Fibroblast of pulmonary artery (primary cell): ENCODE measurements at regions not wholly inside any gene's neighbourhood (a gene's known extent, or its start where the extent isn't known, plus 50 kb on each side); places are given as distances from the start of the nearest gene placed in this dataset.

Source experiments
- DNase-seq: peaks from one replicate; pipeline ENCODE4 v3.0.0-alpha.2; 2010; ENCODE audit warnings: low read depth
- H3K4me3 ChIP-seq: replicated peaks from 2 replicates; pipeline ENCODE4 v1.5.1; 2011; ENCODE audit warnings: low read depth, mild to moderate bottlenecking, control low read depth, low read length, moderate library complexity
- TF ChIP-seq, protein P1 (sequence below): IDR thresholded peaks from 2 replicates; pipeline ENCODE4 v1.5.1; 2011; ENCODE audit warnings: mild to moderate bottlenecking, control low read depth, low read length, inconsistent platforms; ENCODE audit errors: missing control alignments

DNA sequence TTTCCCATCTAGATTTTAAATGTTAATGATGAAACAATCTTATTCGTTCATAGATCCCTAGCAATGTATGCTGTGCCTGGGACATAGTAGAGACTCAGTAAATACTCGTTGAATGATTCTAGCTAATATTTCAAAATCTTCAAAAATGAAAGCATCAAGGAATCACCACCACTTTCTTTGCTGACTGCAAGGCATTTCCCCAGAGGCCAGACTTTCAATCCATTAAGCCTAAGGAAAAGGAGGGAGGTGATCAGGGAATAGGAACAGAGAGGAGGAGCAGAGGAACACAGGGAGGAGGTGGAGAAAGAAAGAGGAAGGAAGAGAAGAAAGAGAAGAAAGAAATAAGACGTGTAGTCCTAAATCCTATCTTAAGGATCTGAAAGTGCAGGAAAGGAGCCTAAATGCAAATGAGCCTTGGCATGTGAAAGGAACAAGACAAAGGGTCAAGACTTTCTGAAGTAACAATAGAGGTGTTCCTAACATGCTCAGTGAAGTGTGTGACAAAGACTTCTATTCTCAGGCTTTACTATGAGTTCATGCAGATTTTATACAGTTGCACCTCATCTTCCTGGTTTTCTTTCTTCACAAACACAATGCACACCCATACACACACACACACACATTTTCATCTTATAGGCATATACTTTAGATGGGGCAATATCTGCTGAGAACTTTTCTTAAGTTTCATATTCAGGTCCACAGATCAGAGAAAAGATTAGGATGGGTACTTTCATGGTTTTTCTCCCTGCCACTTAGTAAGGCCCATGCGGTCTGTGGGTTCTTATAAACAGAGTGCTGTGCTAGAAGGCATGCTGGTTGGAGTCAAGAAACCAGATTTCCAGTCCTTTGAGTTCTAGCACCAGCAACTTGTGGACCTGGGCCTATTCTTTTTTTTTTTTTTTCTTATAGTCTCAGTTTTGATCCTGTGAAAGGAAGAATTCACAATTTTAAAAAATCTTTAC is 512.2 kb upstream of the TNC start:
- no peak overlapping the region for H3K4me3 ChIP-seq
- DNase-seq, result no peak
- TF ChIP-seq, protein P1, sequence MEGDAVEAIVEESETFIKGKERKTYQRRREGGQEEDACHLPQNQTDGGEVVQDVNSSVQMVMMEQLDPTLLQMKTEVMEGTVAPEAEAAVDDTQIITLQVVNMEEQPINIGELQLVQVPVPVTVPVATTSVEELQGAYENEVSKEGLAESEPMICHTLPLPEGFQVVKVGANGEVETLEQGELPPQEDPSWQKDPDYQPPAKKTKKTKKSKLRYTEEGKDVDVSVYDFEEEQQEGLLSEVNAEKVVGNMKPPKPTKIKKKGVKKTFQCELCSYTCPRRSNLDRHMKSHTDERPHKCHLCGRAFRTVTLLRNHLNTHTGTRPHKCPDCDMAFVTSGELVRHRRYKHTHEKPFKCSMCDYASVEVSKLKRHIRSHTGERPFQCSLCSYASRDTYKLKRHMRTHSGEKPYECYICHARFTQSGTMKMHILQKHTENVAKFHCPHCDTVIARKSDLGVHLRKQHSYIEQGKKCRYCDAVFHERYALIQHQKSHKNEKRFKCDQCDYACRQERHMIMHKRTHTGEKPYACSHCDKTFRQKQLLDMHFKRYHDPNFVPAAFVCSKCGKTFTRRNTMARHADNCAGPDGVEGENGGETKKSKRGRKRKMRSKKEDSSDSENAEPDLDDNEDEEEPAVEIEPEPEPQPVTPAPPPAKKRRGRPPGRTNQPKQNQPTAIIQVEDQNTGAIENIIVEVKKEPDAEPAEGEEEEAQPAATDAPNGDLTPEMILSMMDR, result no peak

DNA sequence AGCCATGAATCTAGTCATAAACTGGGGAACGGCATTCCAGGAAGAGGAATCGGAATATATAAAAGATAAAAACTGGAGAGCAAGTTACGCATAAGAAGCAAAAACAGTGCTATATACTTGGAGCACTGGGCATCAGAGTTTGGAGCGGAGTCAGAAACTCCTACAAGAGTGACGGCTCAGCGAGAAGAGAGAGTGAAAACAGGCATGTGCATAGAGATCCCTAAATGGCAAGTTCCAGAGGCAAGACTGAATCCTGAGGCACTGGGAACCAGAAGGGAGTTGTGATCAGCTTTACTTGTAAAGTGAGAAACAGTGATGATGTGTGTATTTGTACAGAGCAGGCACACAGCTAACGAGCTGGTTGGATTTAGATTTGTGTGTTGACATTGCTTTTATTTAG is 514.4 kb upstream of the TNC start:
- no peak for DNase-seq
- no peak overlapping the region for H3K4me3 ChIP-seq
- TF ChIP-seq, protein P1, result no peak

DNA sequence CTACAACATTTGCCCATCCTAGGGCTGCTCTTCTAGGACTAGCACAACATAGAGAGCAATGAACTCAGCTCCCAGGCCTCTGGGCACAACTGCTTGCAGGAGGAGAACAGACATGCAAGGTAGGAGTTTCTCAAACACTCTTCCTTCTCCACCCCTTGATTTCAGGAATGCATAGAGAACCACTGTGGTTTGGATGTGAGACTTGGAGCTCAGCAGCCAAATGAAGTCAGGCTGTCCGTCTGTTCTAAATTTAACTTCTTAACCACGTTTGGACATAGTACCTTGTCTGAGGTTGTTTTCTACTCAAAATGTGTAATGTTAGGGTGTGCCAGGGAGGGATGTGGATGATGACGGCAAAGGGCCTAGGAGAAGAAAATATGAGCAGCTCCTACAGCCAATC is 515.1 kb upstream of the TNC start:
- TF ChIP-seq, protein P1, result no peak
- no peak overlapping the region for H3K4me3 ChIP-seq
- peak; percentile 52 for DNase-seq

DNA sequence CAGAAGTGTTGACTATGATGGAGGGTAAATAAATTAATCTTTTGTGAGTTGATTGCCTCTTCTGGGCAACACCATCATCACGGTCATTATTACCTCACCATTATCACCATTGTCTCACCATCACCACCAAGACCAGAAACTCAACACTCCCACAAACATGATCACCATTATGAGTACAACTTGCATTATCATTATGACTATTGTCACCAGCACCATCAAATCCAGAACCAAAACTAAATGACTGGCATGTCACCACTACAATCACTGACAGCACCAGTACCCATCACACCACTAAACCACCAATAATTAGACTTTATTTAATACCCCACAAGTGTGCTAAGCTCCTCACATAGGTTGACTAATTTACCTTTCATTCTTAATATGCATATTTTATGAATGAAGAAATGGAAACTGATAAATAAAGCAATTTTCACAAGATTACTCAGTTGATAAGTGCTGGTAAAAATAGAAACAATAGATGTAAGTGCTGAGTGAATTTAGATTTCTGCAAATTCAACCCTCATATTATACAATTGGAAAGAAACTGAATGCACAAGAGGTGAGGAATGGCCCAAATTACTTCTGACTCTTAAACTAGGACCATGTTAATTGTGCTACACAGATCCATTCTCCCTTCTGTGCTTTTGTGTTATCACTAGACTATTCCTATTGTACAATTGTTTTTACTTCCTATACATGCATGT is 517.8 kb upstream of the PAPPA start:
- DNase-seq, result no peak

DNA sequence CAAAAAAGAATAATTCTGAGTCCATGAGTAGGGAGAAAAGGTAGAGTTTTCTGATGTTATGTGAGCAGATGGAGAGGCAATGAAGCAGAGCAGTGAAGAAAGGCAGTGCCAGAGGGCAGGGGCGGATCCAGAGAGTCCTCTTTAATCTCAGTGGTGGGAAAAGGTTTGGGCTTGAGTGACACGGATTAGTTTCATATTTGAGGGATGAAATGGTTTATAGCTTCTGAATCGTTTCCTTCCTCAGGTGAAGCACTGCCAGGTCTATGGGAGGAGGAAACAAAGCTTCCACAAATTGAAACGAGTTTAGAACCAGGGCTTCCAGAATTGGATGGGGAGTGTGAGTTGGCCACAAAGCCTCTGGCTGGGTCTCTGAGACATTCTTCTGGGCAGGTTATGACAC is 517.0 kb upstream of the PAPPA start:
- H3K4me3 ChIP-seq, result no peak overlapping the region
- TF ChIP-seq, protein P1, result no peak
- DNase-seq, result no peak

More for the DNA sequence above, 517.8 kb upstream of the PAPPA start:
- no peak overlapping the region for H3K4me3 ChIP-seq
- TF ChIP-seq, protein P1, result no peak

DNA sequence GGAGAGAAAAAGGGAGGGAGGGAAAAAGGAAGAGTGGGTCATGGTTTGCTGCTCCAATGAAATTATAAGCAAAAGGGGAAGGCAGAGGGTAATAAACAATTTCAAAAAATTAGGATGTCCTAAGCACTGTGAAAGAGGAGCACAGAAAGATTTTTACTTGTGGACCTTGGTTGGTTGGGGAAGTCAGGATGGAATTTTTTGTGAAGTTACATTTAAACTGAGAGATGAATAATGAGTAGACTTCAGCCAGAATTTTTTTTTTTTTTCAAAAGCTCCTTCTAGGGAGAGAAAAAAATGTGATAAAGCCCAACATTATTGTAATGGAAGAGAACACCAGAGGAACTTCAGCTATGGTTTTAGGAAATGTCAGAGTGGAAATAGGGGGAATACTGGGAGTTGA is 515.9 kb upstream of the PAPPA start:
- TF ChIP-seq, protein P1, result no peak
- no peak for DNase-seq
- no peak overlapping the region for H3K4me3 ChIP-seq
